ENCODE measurements at regions not wholly inside any gene's neighbourhood (a gene's known extent, or its start where the extent isn't known, plus 50 kb on each side); places are given as distances from the start of the nearest gene placed in this dataset.

GRCh38 chr13:47134939-47135489, 238.2 kb upstream of the HTR2A start:
- TF ChIP-seq EZH2 (IDR thresholded peaks at IDR 0.05; ENCODE audit: low read length) (no peak), CTCF (optimal IDR thresholded peaks at IDR 0.05 in 1 of 3, IDR thresholded peaks at IDR 0.05 in 1 of 3, conservative IDR thresholded peaks at IDR 0.05 in 1 of 3; ENCODE audit: extremely low read depth in 1 of 3, insufficient read depth in 2 of 3, low read length in 3 of 3) (no peak)
- Histone ChIP-seq H3K9me1 (ENCODE audit: control insufficient read depth, extremely low read depth, insufficient read depth, low read length) (no peaks in the 10 kb centered on the region), H3K9ac (ENCODE audit: control insufficient read depth, extremely low read depth, insufficient read depth, low read length) (no peak overlapping the region), H2AFZ (ENCODE audit: control insufficient read depth, low read length) (no peak overlapping the region), H3K27me3 (ENCODE audit: control insufficient read depth, extremely low read depth, insufficient read depth, low read length) (no peaks in the 10 kb centered on the region), H3K4me1 (ENCODE audit: control insufficient read depth, extremely low read depth, insufficient read depth, low read length) (no peaks in the 10 kb centered on the region), H3K27ac (ENCODE audit: control insufficient read depth, insufficient read depth, low read length) (no peak overlapping the region), H3K79me2 (ENCODE audit: control insufficient read depth, insufficient read depth, low read length) (no peaks in the 10 kb centered on the region), H4K20me1 (ENCODE audit: control insufficient read depth, extremely low read depth, insufficient read depth, low read length) (no peaks in the 10 kb centered on the region), H3K36me3 (ENCODE audit: control insufficient read depth in 2 of 2, extremely low read depth in 1 of 2, insufficient read depth in 2 of 2, low read length in 2 of 2) (no peaks in the 10 kb centered on the region), H3K4me2 (ENCODE audit: control insufficient read depth, extremely low read depth, insufficient read depth, low read depth, low read length) (no peak overlapping the region), H3K4me3 (ENCODE audit: control insufficient read depth in 2 of 3, extremely low read depth in 1 of 3, insufficient read depth in 2 of 3, low read depth in 1 of 3, low read length in 3 of 3) (no peak overlapping the region), H3K9me3 (ENCODE audit: control insufficient read depth, low read depth, low read length) (no peaks in the 10 kb centered on the region)
- no peak for FAIRE-seq
- dilution Hi-C loops (cut with MboI; ENCODE audit: extremely low pct_ligation_motif_present, low sequenced_read_pairs): no loop called here
- DNase-seq (ENCODE audit: low read depth, low spot score): no peak

GRCh38 chr13:47133011-47133445, 236.2 kb upstream of the HTR2A start:
- no peak for DNase-seq (ENCODE audit: low read depth, low spot score)
- Histone ChIP-seq H3K27ac (ENCODE audit: control insufficient read depth, insufficient read depth, low read length) (no peak overlapping the region), H3K9me1 (ENCODE audit: control insufficient read depth, extremely low read depth, insufficient read depth, low read length) (no peaks in the 10 kb centered on the region), H3K27me3 (ENCODE audit: control insufficient read depth, extremely low read depth, insufficient read depth, low read length) (no peaks in the 10 kb centered on the region), H3K4me2 (ENCODE audit: control insufficient read depth, extremely low read depth, insufficient read depth, low read depth, low read length) (no peak overlapping the region), H3K79me2 (ENCODE audit: control insufficient read depth, insufficient read depth, low read length) (no peaks in the 10 kb centered on the region), H3K9me3 (ENCODE audit: control insufficient read depth, low read depth, low read length) (no peaks in the 10 kb centered on the region), H2AFZ (ENCODE audit: control insufficient read depth, low read length) (no peak overlapping the region), H3K4me3 (ENCODE audit: control insufficient read depth in 2 of 3, extremely low read depth in 1 of 3, insufficient read depth in 2 of 3, low read depth in 1 of 3, low read length in 3 of 3) (no peak overlapping the region), H4K20me1 (ENCODE audit: control insufficient read depth, extremely low read depth, insufficient read depth, low read length) (no peaks in the 10 kb centered on the region), H3K36me3 (ENCODE audit: control insufficient read depth in 2 of 2, extremely low read depth in 1 of 2, insufficient read depth in 2 of 2, low read length in 2 of 2) (no peaks in the 10 kb centered on the region), H3K9ac (ENCODE audit: control insufficient read depth, extremely low read depth, insufficient read depth, low read length) (no peak overlapping the region), H3K4me1 (ENCODE audit: control insufficient read depth, extremely low read depth, insufficient read depth, low read length) (no peaks in the 10 kb centered on the region)
- no peak for TF ChIP-seq CTCF (optimal IDR thresholded peaks at IDR 0.05 in 1 of 3, IDR thresholded peaks at IDR 0.05 in 1 of 3, conservative IDR thresholded peaks at IDR 0.05 in 1 of 3; ENCODE audit: extremely low read depth in 1 of 3, insufficient read depth in 2 of 3, low read length in 3 of 3)
- TF ChIP-seq EZH2 (IDR thresholded peaks at IDR 0.05; ENCODE audit: low read length): no peak
- no peak for FAIRE-seq
- dilution Hi-C loops (cut with MboI; ENCODE audit: extremely low pct_ligation_motif_present, low sequenced_read_pairs): no loop called here
